ENCODE measurements at regions not wholly inside any gene's neighbourhood (a gene's known extent, or its start where the extent isn't known, plus 50 kb on each side); places are given as distances from the start of the nearest gene placed in this dataset.

GRCh38 chr15:79206940-79207339 lies 75.6 kb upstream of the ANKRD34C start:
- Histone ChIP-seq H3K27ac (no peak overlapping the region), H3K27me3 (no peaks in the 10 kb centered on the region), H3K9me3 (no peaks in the 10 kb centered on the region), H3K4me3 (no peak overlapping the region), H3K4me1 (peaks cover 0 to 9% of the 10 kb centered on the region in 2 donors), H3K36me3 (no peaks in the 10 kb centered on the region)
- DNase-seq (ENCODE audit: low spot score) = no peak
- no peak for TF ChIP-seq CTCF (IDR thresholded peaks at IDR 0.05)

GRCh38 chr15:79204886-79205675 lies 77.4 kb upstream of the ANKRD34C start:
- Histone ChIP-seq H3K9me3 (no peaks in the 10 kb centered on the region), H3K36me3 (no peaks in the 10 kb centered on the region), H3K27me3 (no peaks in the 10 kb centered on the region), H3K27ac (no peak overlapping the region), H3K4me1 (peaks cover 0 to 9% of the 10 kb centered on the region in 2 donors), H3K4me3 (no peak overlapping the region)
- no peak for TF ChIP-seq CTCF (IDR thresholded peaks at IDR 0.05)
- DNase-seq (ENCODE audit: low spot score) = no peak

- no peak for TF ChIP-seq CTCF (IDR thresholded peaks at IDR 0.05)
- DNase-seq (ENCODE audit: low spot score) = no peak
- no peaks in the 10 kb centered on the region for H3K36me3 ChIP-seq
- H3K4me3 ChIP-seq = no peak overlapping the region
- no peak overlapping the region for H3K27ac ChIP-seq
- H3K4me1 ChIP-seq = no peaks in the 10 kb centered on the region
- H3K9me3 ChIP-seq = no peaks in the 10 kb centered on the region
- H3K27me3 ChIP-seq = no peaks in the 10 kb centered on the region
Observed at GRCh38 chr15:79198461-79198860, 84.1 kb upstream of the ANKRD34C start.

GRCh38 chr15:79197285-79197684 lies 85.2 kb upstream of the ANKRD34C start:
- no peaks in the 10 kb centered on the region for H3K4me1 ChIP-seq
- no peak for TF ChIP-seq CTCF (IDR thresholded peaks at IDR 0.05)
- no peak overlapping the region for H3K27ac ChIP-seq

GRCh38 chr15:79195802-79196201 lies 86.7 kb upstream of the ANKRD34C start:
- DNase-seq (ENCODE audit: low spot score) = no peak
- Histone ChIP-seq H3K27ac (no peak overlapping the region), H3K4me3 (no peak overlapping the region), H3K36me3 (no peaks in the 10 kb centered on the region), H3K9me3 (no peaks in the 10 kb centered on the region), H3K4me1 (no peaks in the 10 kb centered on the region), H3K27me3 (no peaks in the 10 kb centered on the region)
- no peak for TF ChIP-seq CTCF (IDR thresholded peaks at IDR 0.05)

More at GRCh38 chr15:79197285-79197684, 85.2 kb upstream of the ANKRD34C start:
- no peak for DNase-seq (ENCODE audit: low spot score)
- H3K27me3 ChIP-seq = no peaks in the 10 kb centered on the region
- H3K36me3 ChIP-seq = no peaks in the 10 kb centered on the region
- H3K4me3 ChIP-seq = no peak overlapping the region
- H3K9me3 ChIP-seq = no peaks in the 10 kb centered on the region

GRCh38 chr15:79195239-79195638 lies 87.3 kb upstream of the ANKRD34C start:
- TF ChIP-seq CTCF (IDR thresholded peaks at IDR 0.05) = no peak
- no peak for DNase-seq (ENCODE audit: low spot score)
- no peaks in the 10 kb centered on the region for H3K4me1 ChIP-seq
- no peak overlapping the region for H3K4me3 ChIP-seq
- H3K27ac ChIP-seq = no peak overlapping the region
- no peaks in the 10 kb centered on the region for H3K9me3 ChIP-seq
- H3K36me3 ChIP-seq = no peaks in the 10 kb centered on the region
- no peaks in the 10 kb centered on the region for H3K27me3 ChIP-seq

Measured in right atrium auricular region (tissue), 2 donors.